Stimulated activated CD4-positive, alpha-beta T cell treated with anti-CD3 and anti-CD28 coated beads, Interleukin-12 subunit alpha, Interleukin-12 subunit beta, amount 100 ng/mL, for 4 hours (primary cell): ENCODE measurements at regions not wholly inside any gene's neighbourhood (a gene's known extent, or its start where the extent isn't known, plus 50 kb on each side); places are given as distances from the start of the nearest gene placed in this dataset.

Experiments used
- DNase-seq: peaks from one replicate; pipeline ENCODE4 v3.0.0-alpha.2; 2020

GRCh38 chr1:206415942-206416341 is 54.3 kb upstream of the IKBKE start:
- no peak for DNase-seq

DNA sequence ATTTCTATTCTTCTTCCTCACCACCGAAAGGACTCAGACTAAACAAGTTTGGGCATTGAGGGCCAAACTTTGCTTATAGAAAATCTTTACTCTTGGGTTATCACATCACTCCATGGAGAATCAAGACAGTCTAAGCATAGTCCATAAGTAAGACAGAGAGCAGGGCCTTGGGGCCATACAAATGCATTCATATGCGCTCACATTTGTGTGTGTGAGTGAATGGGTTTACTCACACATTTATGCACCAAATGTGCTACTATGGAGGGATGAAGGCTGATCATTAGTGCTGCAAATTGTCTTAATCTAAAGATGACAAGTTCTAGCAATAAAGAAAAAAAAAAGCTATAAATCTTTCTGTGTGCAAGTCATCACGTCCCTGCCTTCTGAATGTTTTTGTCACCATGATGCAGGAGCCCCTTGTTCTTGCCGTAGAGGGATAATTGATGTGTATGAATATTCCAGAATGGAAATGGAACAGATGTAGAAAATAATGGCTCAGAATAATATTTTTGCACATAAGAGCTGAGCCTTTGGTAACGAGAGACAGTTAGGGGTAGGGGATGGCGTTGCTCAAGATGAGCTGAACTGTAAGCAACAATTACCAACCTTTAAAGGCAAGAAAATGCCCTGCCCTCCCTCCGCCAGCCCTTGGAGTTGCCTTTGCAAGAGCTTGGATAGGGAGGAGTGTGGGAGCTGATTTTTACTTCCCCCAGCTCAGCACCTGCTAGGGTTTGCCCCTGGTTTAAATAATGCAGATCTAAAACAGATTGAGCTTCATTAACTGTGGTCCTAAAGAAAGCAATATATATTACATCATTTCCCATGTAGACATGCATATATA is 52.3 kb upstream of the IKBKE start:
- no peak for DNase-seq

DNA sequence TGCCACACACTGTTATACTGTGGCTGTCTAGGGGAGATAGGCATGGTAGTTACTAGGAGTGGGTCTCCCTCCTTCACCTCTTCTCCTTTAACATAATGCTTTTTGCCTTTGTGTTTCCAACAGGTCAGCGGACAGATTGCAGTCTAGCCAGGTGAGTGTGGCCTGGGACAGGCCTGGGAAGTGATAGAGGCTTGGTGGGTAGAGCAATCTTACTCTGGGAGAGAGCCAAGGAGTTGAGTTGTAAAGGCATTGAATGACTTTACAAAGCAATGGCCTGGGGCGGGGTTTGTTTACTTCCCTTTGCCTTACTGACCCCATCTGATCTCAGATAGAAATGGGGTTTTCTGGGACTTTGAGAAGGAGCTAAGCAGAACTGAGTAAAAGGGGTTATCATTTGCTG is 51.0 kb upstream of the IKBKE start:
- no peak for DNase-seq

DNA sequence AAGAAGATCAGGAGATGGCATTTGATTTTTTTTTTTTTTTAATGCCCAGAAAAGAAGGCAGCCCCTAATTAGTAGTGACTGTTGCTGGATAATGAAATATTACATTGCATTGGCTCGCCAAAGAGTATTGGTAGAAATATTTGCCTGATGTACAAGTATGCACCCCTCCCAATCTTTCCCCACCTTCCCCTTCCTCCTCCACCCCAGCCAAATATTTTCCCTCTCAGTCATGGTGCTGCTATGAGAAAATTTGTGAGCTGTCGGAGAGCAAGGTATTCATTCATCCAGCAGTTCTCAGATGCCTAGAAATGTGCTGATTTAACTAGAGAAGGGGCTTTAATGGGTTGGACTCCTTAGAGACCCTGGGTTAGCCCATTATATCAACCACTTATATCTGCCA is 50.5 kb upstream of the IKBKE start:
- DNase-seq = no peak

DNA sequence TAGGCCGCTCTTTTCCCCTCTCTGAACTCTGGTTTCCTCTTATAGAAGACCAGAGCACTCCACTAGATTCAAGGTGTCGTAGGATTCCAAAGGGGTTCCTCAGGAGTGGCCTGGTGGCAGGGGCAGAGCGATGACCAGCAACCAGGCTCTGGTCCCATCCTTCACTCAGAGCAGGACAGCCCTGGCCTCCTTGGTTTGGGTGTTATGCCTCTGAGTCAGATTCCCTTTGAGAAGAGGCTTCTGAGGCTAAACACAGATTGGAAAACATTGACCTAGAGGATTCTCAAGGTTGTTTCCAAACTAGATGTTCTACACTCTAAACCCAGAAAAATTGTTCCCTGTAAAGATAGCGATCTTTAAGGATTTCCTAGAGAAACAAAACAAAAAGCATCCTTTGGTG is 49.8 kb upstream of the IKBKE start:
- DNase-seq = no peak
